NCI-H526 treated with DMSO at 0.1 percent for 48 hours (cell line): ENCODE measurements at regions not wholly inside any gene's neighbourhood (a gene's known extent, or its start where the extent isn't known, plus 50 kb on each side); places are given as distances from the start of the nearest gene placed in this dataset.
"Not testable (repeated sequence)": the region's sequence is repeated elsewhere in the genome, so short reads cannot be mapped to it uniquely, and the experiment has no call there.

ENCODE experiments used
- DNase-seq: peaks from one replicate; lab custom pipeline; 2025; lab: John Stamatoyannopoulos, UW

DNA sequence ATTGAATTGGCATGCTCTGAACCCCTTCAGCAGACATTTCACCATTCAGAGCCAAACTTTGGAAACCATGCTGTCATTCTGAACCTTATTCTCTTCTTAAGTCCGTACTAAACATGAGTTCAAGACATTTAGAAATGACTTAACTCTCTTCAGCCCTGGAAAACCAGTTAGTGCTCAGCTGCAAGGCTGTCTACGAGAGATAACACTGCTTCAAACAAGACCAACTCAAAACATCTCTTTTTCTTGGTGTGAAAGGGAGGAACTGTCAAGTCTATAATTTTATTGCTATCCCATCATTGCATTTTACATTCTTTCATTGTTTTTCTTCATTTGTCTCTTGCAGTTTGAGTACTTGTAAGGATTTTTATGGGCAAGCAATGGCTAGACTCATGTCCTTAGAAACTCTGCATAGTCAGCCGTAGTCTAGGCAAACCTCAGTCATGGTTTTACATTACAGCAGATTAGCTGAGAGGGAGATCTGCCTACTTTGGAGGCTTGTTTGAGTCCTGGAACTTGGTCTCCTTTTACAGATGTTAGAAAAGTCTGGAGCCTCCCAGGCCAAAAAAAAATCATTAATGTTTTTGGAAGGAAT lies 120.6 kb upstream of the JADE1 start:
- no peak for DNase-seq

DNA sequence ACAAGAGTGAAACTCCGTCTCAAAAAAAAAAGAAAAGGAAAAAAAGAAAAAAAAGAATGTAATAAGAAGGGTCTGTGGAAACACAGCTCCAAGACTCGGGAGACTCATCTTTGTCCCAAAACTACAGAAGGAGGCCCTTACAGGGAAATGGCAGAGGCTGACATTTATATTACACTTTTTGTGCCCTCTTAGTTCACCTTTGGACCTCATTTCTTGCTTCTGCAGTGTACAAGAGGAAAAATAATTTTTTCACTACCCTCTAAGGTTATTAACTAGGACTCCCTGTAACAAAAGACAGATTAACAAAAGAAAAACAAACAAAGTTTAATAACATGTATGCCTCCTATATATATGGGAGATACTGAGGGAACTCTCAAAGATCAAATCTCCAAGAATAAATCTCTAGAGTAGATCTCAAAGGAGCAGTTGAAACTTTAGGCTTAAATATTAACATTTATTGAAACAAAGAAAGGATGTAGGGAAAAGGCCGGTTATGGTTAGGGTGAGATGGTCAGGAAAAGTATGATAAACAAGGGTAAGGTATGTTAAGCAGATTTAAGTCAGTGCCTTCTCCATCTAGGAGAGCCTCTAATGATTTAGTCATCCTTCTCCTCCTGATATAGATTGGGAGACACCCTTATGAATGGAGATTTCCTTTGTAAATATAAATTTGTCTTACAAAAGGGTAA lies 121.3 kb upstream of the JADE1 start:
- DNase-seq: no peak

DNA sequence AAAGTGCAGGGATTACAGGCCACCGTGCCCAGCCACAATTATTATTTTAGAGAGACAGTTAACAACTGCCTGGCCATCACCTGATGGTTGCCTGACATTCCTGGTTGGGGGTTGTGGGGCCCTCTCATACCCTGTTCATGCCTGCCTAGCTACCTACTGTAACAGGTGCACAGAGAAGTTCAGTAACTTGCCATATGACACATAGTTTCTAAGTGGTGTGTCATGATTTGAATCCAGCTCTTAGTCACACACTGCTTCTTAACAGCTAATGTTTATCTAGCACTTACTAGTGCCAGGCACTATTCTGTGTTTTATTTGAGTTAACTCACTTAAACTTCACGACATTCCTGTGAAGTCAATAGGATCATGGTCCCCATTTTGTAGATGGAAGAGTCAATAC lies 122.7 kb upstream of the JADE1 start:
- DNase-seq: no peak

DNA sequence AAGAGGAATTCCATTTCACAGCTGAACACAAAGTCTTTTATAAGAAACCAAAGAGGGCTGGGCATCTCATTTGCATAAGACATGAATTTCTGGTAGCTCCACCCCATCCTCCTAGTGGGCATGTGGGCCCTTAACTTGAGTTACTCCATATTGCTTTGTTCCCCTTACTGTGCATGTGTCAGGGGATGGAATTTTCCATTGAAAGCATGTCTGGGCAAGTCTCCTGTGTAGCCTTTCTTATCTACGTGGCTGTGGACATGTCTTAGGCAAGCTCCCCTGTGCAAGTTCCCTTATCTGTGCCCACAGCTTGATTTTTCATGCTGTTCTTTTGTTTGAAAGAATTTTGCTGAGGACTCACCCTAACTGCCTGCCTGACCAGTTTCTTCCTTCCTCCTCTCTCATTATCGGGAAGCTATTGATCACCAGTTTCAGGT lies 123.5 kb upstream of the JADE1 start:
- DNase-seq: no peak

DNA sequence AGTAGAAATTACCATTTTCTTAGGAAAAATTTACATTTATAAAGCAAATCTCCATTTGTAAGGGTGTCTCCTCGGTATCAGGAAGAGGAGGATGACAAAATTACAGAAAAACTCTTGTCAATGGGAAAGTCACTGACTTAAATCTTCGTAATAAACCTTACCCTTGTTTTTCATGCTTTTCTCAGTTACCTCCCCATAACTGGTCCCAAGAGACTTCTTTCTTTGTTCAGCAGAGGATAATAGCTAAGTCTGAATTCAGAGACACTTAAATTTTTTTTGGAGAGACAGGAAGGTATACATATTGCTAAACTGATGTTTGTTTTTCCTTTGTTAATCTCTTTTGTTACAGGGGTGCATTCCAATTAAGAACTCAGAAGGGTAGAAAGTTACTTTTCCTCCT lies 125.5 kb upstream of the JADE1 start:
- no peak for DNase-seq

DNA sequence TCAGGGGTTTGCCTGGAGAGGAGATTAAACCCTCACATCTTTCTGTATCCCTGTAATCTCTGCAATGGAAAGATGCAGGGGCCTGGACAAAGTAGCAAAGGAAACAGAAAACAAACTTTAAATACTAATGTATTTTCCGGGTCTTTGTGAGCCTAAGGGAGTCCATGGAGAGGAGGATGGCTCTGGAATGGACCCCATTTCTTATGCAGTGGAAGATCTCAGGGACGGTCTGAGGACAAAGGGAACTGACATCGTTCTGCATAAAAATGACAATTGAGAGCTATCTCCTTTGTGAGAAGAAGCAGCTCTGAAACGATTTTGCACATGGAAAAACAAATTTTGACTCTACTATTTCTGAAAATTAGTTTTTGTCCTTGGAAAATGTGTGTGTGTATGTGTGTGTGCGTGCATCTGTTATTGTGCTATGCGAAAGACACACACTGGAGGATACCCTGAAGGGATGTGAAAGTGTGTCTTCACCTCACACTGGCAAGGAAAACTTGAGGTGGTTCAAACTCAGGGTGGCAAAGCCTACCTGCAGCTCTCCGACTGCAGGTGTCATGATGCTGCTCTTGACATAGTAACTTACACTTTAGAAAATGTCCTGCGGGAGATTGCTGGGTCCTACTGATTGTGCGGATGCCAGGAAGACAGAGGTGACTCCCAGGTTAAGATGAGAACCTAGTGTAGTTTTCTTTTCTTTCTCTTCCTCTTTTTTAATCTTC lies 126.4 kb upstream of the JADE1 start:
- no peak for DNase-seq

DNA sequence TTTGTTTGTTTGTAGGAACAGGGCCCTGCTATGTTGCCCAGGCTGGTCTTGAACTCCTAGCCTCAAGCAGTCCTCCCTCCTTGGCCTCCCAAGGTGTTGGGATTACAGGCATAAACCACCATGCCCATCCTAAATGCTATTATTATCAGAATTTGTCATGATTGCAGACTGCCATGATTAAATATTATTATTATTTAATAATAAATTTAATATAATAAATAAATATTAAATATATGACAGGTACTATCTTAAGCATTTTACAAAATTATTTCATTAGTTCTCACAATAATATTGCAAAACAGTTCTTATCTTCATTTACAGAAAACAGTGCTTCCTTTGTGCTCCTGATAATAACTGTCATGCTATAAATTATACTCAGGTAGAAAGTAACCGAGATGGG lies 133.4 kb upstream of the JADE1 start:
- no peak for DNase-seq

DNA sequence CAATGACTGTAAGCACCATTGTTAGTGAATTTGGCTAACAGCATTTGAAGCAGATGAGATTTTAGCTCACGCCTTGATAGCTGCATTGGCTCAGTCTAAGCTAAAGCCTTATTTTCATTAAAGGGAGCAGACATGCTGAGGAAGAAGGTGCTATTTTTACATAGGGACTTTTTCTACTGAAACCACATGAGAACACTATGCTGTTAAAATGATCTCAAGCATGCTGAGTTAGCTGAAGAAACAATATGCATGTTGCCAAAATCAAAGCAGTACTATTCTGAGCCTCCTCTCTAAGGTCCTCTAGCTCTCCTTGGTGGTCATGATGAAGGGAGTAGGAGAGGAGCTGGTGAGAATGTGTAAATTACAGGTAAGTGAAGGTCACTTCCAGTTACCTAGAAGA lies 134.4 kb upstream of the JADE1 start:
- no peak for DNase-seq

DNA sequence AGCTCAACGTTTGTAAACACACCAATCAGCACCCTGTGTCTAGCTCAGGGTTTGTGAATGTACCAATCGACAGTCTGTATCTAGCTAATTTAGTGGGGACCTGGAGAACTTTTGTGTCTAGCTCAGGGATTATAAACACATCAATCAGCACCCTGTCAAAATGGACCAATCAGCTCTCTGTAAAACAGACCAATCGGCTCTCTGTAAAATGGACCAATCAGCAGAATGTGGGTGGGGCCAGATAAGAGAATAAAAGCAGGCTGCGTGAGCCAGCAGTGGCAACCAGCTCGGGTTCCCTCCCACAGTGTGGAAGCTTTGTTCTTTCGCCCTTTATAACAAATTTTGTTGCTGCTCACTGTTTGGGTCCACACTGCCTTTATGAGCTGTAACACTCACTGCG lies 136.3 kb upstream of the JADE1 start:
- not testable (repeated sequence) for DNase-seq

DNA sequence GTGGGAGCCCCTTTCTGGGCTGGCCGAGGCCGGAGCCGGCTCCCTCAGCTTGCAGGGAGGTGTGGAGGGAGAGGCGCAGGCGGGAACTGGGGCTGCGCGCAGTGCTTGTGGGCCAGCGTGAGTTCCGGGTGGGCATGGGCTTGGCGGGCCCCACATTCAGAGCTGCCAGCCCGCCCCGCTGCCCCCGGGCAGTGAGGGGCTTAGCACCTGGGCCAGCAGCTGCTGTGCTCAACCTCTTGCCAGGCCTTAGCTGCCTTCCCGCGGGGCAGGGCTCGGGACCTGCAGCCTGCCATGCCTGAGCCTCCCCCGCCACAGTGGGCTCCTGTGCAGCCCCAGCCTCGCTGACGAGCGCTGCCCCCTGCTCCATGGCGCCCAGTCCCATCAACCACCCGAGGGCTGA lies 136.9 kb upstream of the JADE1 start:
- DNase-seq: not testable (repeated sequence)

DNA sequence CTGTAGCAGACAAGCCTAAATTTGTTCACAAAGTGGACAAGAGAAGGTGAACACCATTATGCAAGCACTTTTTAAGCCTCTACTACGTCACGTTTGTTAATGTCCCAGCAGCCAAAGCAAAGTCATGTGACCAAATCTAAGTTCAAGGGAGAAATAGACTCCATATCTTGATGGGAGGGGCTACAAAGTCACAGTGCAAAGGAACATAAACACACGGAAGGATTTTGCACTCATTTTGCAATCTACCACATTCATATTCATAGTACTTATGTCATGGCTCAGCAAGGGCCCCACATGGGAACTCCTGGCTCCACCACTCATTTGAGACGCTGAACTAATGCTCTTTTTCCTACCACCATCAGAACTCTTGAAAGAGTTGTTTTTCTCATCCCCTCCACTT lies 139.0 kb upstream of the JADE1 start:
- no peak for DNase-seq

DNA sequence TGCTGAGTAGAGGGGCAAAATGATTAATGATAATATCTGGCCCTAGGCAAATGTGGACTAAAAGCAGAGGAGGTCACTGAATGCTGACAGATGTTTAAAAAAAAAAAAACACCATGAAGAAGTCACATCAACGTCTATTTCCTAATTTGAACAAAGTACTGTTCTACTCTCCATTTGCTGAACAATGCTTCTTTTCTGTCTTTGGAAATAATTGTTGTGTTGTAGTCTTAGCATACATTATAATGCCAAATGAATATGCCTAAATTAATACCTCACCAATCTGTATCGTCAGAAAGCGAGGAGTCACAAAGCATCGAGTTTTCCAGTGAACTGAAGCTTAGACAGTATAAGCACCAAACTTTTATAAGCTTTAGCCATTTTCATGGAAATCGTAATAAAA lies 140.9 kb upstream of the JADE1 start:
- no peak for DNase-seq

DNA sequence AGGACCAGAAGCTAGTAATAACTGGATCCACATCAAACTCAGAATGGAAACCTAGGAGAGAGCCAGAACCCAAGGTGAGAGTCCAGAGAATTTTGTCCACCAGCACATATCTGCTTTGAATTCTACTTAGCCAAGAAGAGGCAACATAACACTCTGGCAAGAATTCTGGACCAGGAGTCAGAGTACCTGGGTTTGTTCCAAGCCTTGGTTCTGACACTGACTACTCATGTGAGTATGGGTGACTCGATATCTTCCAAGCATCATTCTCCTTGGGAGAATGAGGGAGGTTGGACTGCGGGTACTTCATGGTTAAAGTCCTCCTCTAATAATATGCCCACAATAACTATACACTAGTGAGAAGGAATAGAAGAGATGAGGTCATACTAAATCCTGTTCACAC lies 144.0 kb upstream of the JADE1 start:
- no peak for DNase-seq

DNA sequence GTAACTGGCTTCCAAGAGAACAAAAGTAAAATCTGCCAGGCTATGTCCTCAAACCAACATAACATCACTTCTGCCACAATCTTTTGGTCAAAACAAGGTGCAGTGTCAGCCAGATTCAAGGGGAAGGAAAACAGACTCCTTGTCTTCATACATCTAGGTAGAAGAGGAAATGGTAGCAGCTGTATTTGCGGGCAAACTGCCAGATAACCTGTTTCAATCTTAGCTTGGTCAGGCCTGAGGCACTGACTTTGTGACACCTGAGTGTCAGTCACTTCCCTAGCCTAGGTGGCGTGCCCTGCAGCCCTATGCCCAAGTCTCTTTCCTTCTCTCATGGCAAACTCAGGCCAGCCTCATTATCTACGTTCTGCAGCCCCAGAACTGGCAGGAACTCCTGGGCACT lies 146.2 kb upstream of the JADE1 start:
- no peak for DNase-seq

DNA sequence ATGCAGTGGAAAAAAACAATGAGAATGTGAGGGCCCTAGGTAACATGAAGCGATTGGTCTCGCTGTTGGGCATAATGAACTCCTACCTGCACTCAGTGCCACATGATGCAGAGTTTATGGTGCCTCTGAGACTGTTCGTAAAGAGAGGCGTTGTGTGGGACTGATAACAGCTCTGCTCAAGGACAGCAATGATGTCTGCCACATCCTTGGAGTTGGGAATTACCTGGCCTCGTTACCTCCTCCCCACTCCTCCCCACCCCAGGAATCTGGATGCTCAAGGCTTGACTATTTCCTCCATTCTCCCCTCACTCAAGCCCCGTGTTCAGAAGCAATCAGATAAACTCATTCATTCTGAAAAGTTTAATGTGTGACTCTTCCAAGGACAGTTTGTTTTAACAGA lies 148.0 kb upstream of the JADE1 start:
- DNase-seq: no peak

DNA sequence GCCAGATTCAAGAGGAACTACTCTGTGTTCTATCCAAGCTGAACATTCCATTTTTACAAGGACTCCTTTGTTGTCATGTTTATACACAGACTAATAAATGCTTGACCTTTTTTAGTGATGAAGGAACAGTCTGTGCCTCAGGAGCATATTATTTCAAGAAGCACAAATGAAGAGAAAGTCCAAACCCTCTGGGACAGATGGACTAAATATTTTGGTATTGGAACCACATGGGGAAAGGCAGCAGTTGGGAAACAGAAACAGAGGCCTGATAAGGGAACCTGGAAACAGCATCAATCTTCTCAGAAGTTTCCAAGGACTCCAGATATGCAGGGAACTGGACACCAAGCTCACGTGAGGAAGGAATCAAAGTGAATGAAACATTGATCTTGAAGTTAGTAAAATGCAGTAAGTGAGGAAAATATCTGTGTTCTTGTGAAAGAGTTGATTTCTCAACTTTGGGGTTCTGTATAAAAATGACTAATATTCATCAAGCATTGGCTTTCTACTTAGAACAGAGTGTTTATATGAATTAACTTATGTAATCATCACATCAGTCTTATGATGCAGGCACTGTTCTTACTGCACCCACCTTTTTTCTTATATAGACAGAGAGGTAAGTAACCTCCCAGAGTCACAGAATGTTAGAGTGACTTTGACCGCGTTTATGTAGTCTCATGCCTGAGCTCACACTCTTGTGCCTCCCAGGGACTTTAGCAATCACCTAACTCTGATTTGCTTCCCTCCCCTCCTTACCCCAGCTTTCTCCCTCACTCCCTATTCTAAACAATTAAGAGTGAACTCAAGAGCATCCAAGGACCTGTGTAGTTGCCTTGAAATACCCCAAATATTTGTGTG lies 148.9 kb upstream of the JADE1 start:
- DNase-seq: no peak

DNA sequence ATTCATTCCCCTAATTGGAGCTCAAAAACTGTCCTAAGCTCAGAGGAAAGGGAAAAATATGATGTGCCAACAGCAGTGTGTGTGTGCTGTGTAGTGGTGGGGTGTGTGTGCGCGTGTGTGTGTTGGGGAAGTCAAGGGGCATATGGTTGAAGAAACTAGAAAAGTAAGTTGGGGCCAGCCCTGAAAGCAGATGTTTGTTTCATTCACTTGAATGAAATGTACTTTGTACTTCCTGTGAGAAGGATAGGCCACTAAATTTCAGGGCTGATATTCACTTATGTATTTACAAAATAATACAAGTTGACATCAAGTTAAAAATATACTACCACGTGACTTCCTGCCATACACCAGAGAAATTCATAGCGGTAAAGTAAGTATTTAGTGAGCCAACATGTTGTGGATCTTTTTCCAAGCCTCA lies 151.3 kb upstream of the JADE1 start:
- DNase-seq: no peak

DNA sequence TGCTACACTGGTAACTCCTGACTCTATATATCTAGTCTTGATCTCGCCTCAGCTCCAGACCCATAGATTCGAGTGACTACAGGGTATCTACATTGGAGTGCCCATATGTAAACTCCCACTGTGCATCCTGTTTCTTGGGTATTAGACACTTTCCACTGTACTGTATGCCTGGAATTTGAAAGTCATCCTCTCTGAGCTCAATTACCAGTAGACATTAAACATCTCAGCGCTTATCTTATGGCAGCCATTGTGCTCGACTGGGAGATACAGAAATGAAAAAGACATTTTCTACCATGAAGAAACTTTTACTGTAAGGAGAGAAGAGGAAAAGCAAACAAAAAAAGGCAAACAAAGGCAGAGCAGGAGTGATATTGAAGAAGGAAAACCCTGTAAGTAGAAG lies 151.9 kb upstream of the JADE1 start:
- DNase-seq: no peak

DNA sequence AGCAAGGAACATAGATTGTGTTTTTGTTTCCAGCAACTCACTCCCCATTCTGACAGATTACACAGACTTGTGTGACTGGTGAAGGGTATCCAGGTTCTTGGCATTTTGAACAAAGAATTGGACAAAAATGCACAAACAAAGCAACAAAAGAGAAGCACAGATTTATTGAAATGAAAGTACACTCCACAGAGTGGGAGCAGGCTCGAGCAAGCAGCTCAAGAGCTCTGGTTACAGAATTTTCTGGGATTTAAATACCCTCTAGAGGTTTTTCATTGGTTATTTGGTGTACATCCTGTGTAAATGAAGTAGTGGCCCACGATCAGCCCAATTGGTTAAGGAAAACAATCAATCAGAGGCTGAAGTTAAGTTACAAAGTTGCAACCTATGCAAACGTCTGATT lies 155.0 kb upstream of the JADE1 start:
- DNase-seq: no peak

DNA sequence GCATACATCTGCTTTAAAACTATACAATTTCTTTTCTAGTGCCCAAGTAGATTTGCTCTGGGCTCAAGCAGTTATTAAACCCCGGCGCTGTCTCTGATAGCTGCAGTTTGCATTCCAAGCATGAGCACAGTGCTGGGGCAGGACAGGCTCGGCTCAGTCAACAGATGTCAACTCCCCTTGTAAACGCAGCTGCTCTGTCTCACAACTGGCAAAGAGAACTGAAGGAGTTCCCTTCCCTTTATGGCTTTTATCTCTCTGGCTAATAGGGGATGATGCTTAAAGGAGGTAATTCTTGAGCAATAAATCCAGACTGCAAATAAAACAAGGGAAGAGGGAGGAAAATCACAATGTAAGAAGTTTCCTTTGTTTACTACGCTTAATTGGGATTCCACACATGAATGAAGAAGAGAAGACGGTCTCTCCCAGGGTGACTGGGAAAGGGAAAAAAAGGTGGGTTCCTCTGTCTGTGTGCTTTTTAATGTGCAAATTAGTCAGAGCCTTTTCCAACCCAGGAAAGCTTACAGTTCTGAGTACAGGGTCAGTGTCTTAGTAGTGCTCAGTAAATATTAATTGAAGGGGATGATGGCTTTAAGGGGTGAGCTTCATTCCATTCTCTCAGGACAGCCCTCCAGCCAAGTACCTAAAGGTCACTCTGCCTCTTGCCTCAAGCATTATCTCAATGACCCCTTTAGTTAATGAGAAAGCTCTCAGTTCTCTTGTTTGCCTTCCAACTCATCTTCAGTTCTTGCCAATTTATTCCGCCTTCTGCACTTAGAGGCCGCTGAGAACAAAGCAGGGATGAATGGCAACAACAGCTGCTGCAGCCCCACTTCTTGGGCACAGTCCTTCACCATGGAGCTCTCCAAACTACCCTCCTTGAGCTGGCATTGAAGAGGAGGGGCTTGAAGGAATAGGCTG lies 155.7 kb upstream of the JADE1 start:
- no peak for DNase-seq

DNA sequence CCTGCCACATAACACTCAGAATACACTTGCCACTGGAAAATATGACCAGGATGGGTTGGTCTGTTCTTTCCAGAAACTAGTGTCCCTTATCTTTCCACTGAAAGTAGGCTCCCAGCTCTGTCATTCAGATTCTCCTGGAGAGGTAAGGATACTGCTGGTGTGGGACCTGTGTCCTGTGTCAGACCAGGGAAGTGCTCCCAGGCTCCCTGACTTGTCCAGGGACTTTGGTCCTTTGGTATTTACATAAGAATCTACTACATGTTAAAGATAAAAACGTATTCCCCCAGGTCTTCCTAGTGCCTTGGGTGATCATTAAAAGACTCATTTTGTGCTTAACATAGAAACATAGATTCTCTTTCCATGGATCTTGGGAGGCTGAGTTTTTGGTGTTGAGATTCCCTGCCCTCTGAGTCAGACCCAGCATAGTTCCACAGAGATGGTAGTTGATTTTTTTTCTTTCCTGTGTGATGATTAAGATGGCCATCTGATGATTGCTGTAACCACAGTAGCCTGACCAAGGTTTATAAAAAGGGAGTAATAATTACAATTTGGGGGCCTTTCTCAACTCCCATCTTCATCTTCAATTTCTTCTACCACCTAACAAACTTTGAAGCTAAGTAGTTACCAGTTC lies 159.8 kb upstream of the JADE1 start:
- no peak for DNase-seq
